Stimulated activated CD8-positive, alpha-beta memory T cell treated with anti-CD3 and anti-CD28 coated beads, Interleukin-4, amount 100 ng/mL, for 48 hours (primary cell): ENCODE measurements at regions not wholly inside any gene's neighbourhood (a gene's known extent, or its start where the extent isn't known, plus 50 kb on each side); places are given as distances from the start of the nearest gene placed in this dataset.

Source experiments
- DNase-seq: peaks from one replicate; pipeline ENCODE4 v3.0.0-alpha.2; 2020

DNA sequence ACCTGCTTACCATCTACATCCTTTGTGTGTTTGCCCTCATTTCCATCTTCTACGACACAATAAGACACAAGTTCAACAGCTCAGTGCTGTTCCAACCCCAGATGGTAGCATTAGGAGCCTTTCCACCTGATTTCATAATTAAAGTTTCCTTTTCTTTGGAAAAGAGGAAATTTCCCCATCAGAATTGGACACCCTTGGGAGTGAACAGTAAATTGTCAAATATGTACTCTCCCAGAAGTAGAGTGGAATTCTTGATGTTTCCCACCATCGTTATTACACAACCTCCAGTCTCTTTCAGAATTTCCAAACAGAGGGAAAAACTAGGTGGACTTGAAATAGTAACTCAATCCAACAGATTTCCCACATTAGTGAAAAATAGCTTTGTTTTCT, 337.6 kb upstream of the OR4E1 start:
- no peak for DNase-seq

GRCh38 chr14:22010545-22011252, 337.1 kb upstream of the OR4E1 start:
- DNase-seq = no peak

DNA sequence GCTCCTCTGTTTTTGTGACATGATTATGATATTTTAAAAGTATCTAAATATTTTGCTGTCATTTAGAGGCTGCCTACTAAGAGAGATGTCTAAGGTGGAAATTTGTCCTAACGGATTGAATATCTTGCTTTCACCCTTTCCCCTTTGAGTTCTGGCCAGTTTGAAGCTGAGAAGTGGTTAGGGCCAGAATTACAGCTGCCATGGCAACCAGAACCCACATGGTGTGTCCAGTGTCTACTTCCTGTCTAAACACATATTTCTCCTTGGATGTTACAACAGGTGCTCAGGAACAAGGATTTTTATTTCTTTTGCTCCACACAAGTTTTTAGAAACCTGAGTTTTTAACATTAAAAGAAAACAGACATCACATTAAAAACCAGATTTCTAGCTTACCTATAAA, 335.1 kb upstream of the OR4E1 start:
- DNase-seq = no peak

GRCh38 chr14:22007784-22008412, 334.3 kb upstream of the OR4E1 start:
- DNase-seq = no peak

DNA sequence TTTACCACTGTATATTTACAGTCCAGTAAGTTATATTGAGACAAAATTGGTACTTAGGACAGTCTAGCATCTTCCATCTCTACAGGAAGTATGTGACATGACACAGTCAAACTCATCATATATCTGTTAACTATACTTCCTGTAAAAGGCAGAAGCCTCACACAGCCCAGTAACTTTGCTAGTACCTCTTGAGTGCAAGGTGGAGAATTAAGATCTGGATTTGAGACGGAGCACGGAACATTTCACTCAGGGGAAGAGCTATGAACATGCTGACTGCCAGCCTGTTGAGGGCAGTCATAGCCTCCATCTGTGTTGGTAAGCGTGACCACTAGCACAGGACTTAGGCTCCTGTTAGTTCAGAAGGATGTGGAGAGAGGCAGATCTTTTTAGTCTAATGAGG, 333.7 kb upstream of the OR4E1 start:
- no peak for DNase-seq

DNA sequence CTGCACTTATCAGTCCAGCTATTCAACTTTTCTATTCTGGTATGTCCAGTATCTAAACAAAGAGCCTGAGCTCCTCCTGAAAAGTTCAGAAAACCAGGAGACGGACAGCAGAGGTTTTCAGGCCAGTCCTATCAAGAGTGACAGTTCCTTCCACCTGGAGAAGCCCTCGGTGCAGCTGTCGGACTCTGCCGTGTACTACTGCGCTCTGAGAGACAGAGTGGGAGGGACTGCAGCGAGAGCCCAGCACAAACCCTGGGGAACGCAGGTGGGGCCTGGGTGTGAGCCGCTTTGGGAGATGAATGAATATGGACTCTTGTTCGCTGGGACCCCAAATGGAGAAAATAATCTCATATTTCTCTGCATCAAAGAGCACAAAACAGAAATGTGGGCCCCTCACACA, 329.8 kb upstream of the OR4E1 start:
- DNase-seq = peak; percentile 40

- DNase-seq = peak; percentile 77
Measured at GRCh38 chr14:22002860-22003284, 329.3 kb upstream of the OR4E1 start.

- DNase-seq = no peak
Measured at GRCh38 chr14:21999402-21999801, 325.8 kb upstream of the OR4E1 start.

GRCh38 chr14:21997300-21997699, 323.7 kb upstream of the OR4E1 start:
- no peak for DNase-seq

- no peak for DNase-seq
Measured at GRCh38 chr14:21995332-21995731, 321.7 kb upstream of the OR4E1 start.

GRCh38 chr14:21993837-21994236, 320.2 kb upstream of the OR4E1 start:
- no peak for DNase-seq

GRCh38 chr14:21993070-21993469, 319.5 kb upstream of the OR4E1 start:
- no peak for DNase-seq

- no peak for DNase-seq
Measured at GRCh38 chr14:21991130-21991529, 317.5 kb upstream of the OR4E1 start.

DNA sequence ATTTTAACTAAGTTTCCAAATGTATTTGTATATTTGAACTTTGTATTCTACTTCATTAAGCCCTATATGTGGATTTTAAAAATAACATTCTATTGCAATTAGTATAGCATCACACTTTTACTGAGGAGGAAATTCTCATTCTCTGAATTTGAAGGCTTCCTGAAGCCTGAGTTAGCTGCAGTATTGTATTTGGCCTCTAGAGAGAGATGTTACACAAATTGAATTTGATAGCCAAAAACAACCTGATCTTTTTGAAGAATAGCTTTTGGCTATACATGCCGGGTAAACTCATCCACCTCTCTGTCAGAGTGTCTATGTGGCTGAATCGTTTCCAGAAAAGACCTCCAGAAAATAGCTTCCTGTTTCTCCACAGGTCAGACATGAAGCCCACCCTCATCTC, 316.5 kb upstream of the OR4E1 start:
- DNase-seq = no peak

GRCh38 chr14:21989090-21989489, 315.5 kb upstream of the OR4E1 start:
- DNase-seq = no peak

DNA sequence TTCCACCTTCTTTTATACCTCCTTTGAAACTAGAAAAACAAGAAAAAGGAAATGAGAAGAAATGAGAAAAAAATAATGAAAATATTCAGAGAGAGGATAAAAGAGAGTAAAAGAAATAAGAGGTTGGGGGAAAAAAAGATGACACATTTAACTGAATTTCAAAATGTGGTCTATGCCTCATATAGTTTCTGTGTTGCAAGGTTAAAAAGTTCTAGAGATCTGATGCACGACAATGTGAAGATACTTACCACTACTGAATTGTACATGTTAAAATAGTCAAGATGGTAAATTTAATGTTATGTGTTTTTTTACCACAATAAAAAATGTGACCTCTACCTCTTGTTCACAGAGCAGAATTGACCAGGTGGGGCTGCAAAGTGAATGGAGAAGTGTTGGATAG, 314.8 kb upstream of the OR4E1 start:
- no peak for DNase-seq

DNA sequence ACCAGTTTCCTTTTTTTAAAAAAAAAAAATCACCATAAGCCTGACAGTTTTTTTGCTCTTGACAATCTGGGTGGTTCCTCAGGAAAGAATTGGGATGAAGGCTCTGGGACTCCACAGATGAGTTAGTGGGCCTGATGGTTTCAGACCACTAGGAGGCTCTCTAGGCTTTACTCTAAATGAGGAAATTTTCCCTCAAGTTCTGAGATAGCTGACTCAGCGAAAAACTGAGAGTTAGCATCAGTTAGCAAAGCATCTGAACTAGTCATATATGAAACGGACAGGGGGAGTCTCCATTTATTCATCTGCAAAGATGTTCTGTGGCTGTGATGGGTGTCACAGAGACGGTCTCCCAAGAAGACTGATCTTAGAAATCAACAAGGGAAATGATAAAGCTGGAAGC, 314.3 kb upstream of the OR4E1 start:
- DNase-seq = no peak

- no peak for DNase-seq
Measured at GRCh38 chr14:21985081-21985480, 311.5 kb upstream of the OR4E1 start.

DNA sequence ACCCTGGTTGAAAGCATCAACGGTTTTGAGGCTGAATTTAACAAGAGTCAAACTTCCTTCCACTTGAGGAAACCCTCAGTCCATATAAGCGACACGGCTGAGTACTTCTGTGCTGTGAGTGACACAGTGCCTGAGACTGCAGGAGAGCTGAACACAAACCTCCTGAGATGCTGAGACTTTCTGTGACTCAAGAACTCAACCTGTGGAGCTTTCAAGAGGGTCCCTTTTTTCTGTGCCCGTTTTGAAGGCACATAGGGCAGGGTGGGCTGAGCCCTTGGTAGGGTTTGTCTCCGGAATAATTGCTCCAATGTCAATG, 305.3 kb upstream of the OR4E1 start:
- DNase-seq = no peak

DNA sequence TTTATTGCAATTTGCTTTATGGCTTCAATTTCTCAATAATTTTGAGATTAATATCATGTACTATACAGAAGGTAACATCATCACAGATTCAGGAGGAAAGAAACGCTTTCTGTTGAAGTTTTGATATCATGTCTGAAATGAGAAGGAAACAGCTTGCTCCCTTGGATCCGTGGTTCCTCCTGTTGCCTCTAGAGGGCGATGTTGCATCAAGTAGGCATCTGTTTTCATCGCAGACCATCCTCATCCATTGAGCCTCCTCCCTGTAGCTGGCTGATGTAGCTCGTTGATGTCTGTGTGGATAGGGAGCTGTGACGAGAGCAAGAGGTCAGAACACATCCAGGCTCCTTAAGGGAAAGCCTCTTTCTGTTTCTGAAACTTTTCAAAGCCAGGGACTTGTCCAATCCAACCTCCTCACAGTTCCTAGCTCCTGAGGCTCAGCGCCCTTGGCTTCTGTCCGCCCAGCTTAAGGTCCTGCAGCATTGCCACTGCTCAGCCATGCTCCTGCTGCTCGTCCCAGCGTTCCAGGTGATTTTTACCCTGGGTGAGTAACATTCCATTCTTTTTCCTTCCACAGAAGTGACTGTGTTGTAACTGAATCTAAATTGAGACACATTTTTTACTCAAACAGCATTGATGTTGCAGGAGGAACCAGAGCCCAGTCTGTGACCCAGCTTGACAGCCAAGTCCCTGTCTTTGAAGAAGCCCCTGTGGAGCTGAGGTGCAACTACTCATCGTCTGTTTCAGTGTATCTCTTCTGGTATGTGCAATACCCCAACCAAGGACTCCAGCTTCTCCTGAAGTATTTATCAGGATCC, 304.8 kb upstream of the OR4E1 start:
- DNase-seq = peak; percentile 51

DNA sequence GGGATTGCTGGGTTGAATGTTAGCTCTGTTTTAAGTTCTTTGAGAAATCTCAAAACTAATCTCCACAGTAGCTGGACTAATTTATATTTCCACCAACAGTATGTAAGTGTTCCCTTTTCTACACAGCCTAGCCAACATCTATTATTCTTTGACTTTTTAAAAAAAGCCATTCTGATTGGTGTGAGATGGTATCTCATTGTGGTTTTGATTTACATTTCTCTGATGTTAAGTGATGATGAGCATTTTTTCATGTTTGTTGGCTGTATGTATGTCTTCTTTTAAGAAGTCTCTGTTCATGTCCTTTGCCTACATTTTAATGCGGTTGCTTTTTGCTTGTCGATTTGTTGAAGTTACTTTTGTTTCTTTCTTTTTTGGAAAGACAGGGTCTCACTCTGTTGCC, 301.1 kb upstream of the OR4E1 start:
- DNase-seq = no peak

GRCh38 chr14:21965042-21965441, 291.4 kb upstream of the OR4E1 start:
- peak; percentile 45 for DNase-seq

GRCh38 chr14:21964180-21964579, 290.6 kb upstream of the OR4E1 start:
- no peak for DNase-seq

- DNase-seq = no peak
Measured at GRCh38 chr14:21960636-21961035, 287.0 kb upstream of the OR4E1 start.
